HepG2 (cell line): ENCODE measurements at regions not wholly inside any gene's neighbourhood (a gene's known extent, or its start where the extent isn't known, plus 50 kb on each side); places are given as distances from the start of the nearest gene placed in this dataset.
A peak's percentile ranks its signal among the peaks of the same experiment; 100 is the strongest.

Experiments
- CBX1 ChIP-seq: IDR thresholded peaks from one replicate; pipeline ENCODE4 v1.6.1; 2016; ENCODE audit warnings: antibody characterized with exemption, low read depth
- CREB1 ChIP-seq, 2 experiments: fragments of 450-650 bp in 1 of 2; IDR thresholded peaks; 2 replicates each; pipeline ENCODE4 v1.6.1; 2016 to 2017; ENCODE audit warnings: control low read depth in 1 of 2, mild to moderate bottlenecking in 1 of 2, missing compliant biosample characterization in 1 of 2, missing genetic modification characterization in 1 of 2
- FIP1L1 ChIP-seq: fragments of 200-400 bp; formaldehyde crosslinking; IDR thresholded peaks from 2 replicates; pipeline ENCODE4 v1.6.1; 2018; ENCODE audit warnings: low read depth, mild to moderate bottlenecking, low read length, moderate library complexity, borderline replicate concordance; ENCODE audit not compliant: insufficient read depth
- GABPB1 ChIP-seq: IDR thresholded peaks from 2 replicates; pipeline ENCODE4 v1.6.1; 2016; ENCODE audit warnings: mild to moderate bottlenecking, missing genetic modification reagents, moderate library complexity, missing compliant biosample characterization
- HES4 ChIP-seq: sonication (generic); formaldehyde crosslinking; IDR thresholded peaks from 2 replicates; pipeline ENCODE4 v1.9.0; 2021; ENCODE audit warnings: mild to moderate bottlenecking, missing genetic modification reagents, borderline replicate concordance
- HMG20B ChIP-seq: conservative IDR thresholded peaks from 2 replicates; pipeline ENCODE4 v1.6.1; 2016; ENCODE audit warnings: missing genetic modification reagents, missing compliant biosample characterization
- PRMT3 ChIP-seq: sonication (generic); formaldehyde crosslinking; IDR thresholded peaks from 2 replicates; pipeline ENCODE4 v1.8.1; 2022; ENCODE audit warnings: low read depth, mild to moderate bottlenecking, moderate library complexity, missing genetic modification reagents, borderline replicate concordance
- SATB2 ChIP-seq: sonication (generic); formaldehyde crosslinking; IDR thresholded peaks from 2 replicates; pipeline ENCODE4 v1.5.0; 2020; ENCODE audit warnings: missing genetic modification reagents
- YEATS4 ChIP-seq: sonication (generic); formaldehyde crosslinking; IDR thresholded peaks from 2 replicates; pipeline ENCODE4 v1.4.0; 2020; ENCODE audit warnings: missing genetic modification reagents, borderline replicate concordance
- ZNF577 ChIP-seq: sonication (generic); formaldehyde crosslinking; IDR thresholded peaks from 2 replicates; pipeline ENCODE4 v1.4.0; 2020; ENCODE audit warnings: mild to moderate bottlenecking, low read depth, missing genetic modification reagents, borderline replicate concordance
- ZNF841 ChIP-seq: sonication (generic); formaldehyde crosslinking; IDR thresholded peaks from 2 replicates; pipeline ENCODE4 v1.8.1; 2023; ENCODE audit warnings: missing genetic modification reagents, borderline replicate concordance
- ZSCAN31 ChIP-seq: sonication (generic); formaldehyde crosslinking; IDR thresholded peaks from 2 replicates; pipeline ENCODE4 v1.5.0; 2020; ENCODE audit warnings: low read depth, mild to moderate bottlenecking, missing genetic modification reagents
- TF ChIP-seq, protein P1 (sequence below): sonication (generic); formaldehyde crosslinking; IDR thresholded peaks from 2 replicates; pipeline ENCODE4 v1.5.1; 2020; ENCODE audit warnings: mild to moderate bottlenecking, missing genetic modification reagents, borderline replicate concordance
- TF ChIP-seq, protein P2 (sequence below): sonication (generic); formaldehyde crosslinking; IDR thresholded peaks from 2 replicates; pipeline ENCODE4 v1.4.0; 2020; ENCODE audit warnings: missing genetic modification reagents
- TF ChIP-seq, protein P3 (sequence below): sonication (generic); formaldehyde crosslinking; IDR thresholded peaks from 2 replicates; pipeline ENCODE4 v1.9.0; 2021; ENCODE audit warnings: missing genetic modification reagents, borderline replicate concordance
- TF ChIP-seq, protein P4 (sequence below): sonication (generic); formaldehyde crosslinking; IDR thresholded peaks from 2 replicates; pipeline ENCODE4 v1.5.1; 2020; ENCODE audit warnings: missing genetic modification reagents, mild to moderate bottlenecking, borderline replicate concordance

DNA sequence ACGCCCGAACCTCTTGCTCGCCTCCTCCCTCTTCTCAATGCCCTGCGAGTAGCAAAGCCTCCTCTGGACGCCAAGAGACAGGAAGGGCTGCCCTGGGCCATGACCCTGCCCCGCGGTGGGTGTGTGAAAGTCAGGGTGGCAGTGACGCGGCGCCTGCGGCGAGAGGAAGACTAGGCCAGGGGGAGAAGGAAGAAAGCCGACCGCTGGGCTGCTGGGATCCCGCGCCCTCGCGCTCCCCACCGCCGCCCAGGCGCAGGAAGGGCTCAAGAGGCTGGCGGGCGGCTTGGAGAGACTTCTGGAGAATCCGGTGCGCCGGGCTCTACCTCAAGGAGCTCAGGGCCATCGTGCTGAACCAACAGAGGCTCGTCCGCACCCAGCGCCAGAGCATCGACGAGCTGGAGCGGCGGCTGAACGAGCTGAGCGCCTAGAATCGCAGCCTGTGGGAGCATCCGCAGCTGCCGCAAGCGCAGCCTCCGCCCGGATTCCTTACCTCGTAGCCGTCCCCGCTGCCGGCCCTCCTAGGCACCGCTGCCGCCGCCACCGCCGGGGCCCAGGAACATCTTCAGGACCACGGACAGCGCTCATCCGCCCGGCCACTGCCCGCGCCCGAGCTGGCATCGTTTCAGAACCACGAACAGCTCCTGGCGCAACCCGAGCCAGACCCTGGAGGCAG, 105.0 kb upstream of the PRB2 start (continued):
- TF ChIP-seq, protein P1, sequence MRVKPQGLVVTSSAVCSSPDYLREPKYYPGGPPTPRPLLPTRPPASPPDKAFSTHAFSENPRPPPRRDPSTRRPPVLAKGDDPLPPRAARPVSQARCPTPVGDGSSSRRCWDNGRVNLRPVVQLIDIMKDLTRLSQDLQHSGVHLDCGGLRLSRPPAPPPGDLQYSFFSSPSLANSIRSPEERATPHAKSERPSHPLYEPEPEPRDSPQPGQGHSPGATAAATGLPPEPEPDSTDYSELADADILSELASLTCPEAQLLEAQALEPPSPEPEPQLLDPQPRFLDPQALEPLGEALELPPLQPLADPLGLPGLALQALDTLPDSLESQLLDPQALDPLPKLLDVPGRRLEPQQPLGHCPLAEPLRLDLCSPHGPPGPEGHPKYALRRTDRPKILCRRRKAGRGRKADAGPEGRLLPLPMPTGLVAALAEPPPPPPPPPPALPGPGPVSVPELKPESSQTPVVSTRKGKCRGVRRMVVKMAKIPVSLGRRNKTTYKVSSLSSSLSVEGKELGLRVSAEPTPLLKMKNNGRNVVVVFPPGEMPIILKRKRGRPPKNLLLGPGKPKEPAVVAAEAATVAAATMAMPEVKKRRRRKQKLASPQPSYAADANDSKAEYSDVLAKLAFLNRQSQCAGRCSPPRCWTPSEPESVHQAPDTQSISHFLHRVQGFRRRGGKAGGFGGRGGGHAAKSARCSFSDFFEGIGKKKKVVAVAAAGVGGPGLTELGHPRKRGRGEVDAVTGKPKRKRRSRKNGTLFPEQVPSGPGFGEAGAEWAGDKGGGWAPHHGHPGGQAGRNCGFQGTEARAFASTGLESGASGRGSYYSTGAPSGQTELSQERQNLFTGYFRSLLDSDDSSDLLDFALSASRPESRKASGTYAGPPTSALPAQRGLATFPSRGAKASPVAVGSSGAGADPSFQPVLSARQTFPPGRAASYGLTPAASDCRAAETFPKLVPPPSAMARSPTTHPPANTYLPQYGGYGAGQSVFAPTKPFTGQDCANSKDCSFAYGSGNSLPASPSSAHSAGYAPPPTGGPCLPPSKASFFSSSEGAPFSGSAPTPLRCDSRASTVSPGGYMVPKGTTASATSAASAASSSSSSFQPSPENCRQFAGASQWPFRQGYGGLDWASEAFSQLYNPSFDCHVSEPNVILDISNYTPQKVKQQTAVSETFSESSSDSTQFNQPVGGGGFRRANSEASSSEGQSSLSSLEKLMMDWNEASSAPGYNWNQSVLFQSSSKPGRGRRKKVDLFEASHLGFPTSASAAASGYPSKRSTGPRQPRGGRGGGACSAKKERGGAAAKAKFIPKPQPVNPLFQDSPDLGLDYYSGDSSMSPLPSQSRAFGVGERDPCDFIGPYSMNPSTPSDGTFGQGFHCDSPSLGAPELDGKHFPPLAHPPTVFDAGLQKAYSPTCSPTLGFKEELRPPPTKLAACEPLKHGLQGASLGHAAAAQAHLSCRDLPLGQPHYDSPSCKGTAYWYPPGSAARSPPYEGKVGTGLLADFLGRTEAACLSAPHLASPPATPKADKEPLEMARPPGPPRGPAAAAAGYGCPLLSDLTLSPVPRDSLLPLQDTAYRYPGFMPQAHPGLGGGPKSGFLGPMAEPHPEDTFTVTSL: peak; percentile 77
- TF ChIP-seq, protein P2, sequence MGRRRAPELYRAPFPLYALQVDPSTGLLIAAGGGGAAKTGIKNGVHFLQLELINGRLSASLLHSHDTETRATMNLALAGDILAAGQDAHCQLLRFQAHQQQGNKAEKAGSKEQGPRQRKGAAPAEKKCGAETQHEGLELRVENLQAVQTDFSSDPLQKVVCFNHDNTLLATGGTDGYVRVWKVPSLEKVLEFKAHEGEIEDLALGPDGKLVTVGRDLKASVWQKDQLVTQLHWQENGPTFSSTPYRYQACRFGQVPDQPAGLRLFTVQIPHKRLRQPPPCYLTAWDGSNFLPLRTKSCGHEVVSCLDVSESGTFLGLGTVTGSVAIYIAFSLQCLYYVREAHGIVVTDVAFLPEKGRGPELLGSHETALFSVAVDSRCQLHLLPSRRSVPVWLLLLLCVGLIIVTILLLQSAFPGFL (CRISPR knock-in tag): peak; percentile 98; the same call in 1 of the 2 replicates
- TF ChIP-seq, protein P3, sequence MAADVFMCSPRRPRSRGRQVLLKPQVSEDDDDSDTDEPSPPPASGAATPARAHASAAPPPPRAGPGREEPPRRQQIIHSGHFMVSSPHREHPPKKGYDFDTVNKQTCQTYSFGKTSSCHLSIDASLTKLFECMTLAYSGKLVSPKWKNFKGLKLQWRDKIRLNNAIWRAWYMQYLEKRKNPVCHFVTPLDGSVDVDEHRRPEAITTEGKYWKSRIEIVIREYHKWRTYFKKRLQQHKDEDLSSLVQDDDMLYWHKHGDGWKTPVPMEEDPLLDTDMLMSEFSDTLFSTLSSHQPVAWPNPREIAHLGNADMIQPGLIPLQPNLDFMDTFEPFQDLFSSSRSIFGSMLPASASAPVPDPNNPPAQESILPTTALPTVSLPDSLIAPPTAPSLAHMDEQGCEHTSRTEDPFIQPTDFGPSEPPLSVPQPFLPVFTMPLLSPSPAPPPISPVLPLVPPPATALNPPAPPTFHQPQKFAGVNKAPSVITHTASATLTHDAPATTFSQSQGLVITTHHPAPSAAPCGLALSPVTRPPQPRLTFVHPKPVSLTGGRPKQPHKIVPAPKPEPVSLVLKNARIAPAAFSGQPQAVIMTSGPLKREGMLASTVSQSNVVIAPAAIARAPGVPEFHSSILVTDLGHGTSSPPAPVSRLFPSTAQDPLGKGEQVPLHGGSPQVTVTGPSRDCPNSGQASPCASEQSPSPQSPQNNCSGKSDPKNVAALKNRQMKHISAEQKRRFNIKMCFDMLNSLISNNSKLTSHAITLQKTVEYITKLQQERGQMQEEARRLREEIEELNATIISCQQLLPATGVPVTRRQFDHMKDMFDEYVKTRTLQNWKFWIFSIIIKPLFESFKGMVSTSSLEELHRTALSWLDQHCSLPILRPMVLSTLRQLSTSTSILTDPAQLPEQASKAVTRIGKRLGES (CRISPR knock-in tag): peak; percentile 97
- TF ChIP-seq, protein P4, sequence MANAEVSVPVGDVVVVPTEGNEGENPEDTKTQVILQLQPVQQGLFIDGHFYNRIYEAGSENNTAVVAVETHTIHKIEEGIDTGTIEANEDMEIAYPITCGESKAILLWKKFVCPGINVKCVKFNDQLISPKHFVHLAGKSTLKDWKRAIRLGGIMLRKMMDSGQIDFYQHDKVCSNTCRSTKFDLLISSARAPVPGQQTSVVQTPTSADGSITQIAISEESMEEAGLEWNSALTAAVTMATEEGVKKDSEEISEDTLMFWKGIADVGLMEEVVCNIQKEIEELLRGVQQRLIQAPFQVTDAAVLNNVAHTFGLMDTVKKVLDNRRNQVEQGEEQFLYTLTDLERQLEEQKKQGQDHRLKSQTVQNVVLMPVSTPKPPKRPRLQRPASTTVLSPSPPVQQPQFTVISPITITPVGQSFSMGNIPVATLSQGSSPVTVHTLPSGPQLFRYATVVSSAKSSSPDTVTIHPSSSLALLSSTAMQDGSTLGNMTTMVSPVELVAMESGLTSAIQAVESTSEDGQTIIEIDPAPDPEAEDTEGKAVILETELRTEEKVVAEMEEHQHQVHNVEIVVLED: no peak
- TF ChIP-seq ZNF841 (CRISPR knock-in tag) (peak; percentile 95; the same call in 1 of the 2 replicates), GABPB1 (peak; percentile 81), YEATS4 (CRISPR knock-in tag) (peak; percentile 81; the same call in 1 of the 2 replicates), ZNF577 (CRISPR knock-in tag) (0 out of 2 replicates have a peak, but pooled peaks have one; percentile 95), FIP1L1 (no peak), PRMT3 (CRISPR knock-in tag) (peak; percentile 96; the same call in 1 of the 2 replicates), HES4 (CRISPR knock-in tag) (peak; percentile 100), CBX1 (no peak), HMG20B (CRISPR knock-in tag) (peak; percentile 88), ZSCAN31 (CRISPR knock-in tag) (peak; percentile 96), SATB2 (CRISPR knock-in tag) (peak; percentile 98), CREB1 (IDR thresholded peaks at IDR 0.05) (no peak), CREB1 (CRISPR knock-in tag; IDR thresholded peaks at IDR 0.05) (no peak)
